ENCODE measurements at regions not wholly inside any gene's neighbourhood (a gene's known extent, or its start where the extent isn't known, plus 50 kb on each side); places are given as distances from the start of the nearest gene placed in this dataset.

DNA sequence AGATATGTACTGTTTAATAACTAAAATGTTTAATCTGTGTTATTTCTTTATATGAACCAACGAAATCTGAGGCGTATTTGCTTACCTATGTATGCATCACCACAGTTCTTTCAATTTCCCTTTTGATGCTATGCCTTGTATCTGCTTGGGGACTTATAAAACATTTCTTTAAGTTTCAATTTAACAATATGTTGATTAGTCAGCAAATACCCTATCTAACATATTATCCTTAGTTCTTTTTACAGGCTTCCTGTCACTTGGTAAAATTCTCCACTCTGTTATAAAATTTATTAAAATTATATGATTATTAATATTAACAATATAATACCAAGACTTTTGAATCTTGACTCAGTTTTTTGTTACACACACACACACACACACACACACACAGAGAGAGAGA is 174.3 kb downstream of the CPS1 start:
- no peak for TF ChIP-seq EZH2 (optimal IDR thresholded peaks at IDR 0.05; ENCODE audit: low read depth, low read length)
- TF ChIP-seq CTCF (IDR thresholded peaks at IDR 0.05; ENCODE audit: low read length): no peak
- TF ChIP-seq EZH2phosphoT487 (IDR thresholded peaks at IDR 0.05; ENCODE audit: low read length): no peak
